Spleen (tissue), 7 donors: ENCODE measurements at regions not wholly inside any gene's neighbourhood (a gene's known extent, or its start where the extent isn't known, plus 50 kb on each side); places are given as distances from the start of the nearest gene placed in this dataset.

Source experiments
- POLR2AphosphoS5 ChIP-seq, 3 donors: sonication (generic); formaldehyde crosslinking; IDR thresholded peaks; one replicate each; pipeline ENCODE4 v1.5.1; 2017; ENCODE audit warnings: antibody characterized with exemption in 3 of 3
- TF ChIP-seq, protein P1 (sequence below), 11 experiments: fragments of 200-600 bp in 7 of 11; fragments of 450-650 bp in 4 of 11; sonication (generic) in 4 of 11; IDR thresholded peaks in 8 of 11; conservative IDR thresholded peaks in 3 of 11; 1 replicate in 7 of 11; 2 replicates in 4 of 11; pipeline versions ENCODE4 v1.4.0 to v1.8.0; 2016 to 2021; ENCODE audit warnings: antibody characterized with exemption in 11 of 11, inconsistent platforms in 4 of 11, mild to moderate bottlenecking in 1 of 11
- donor health status: DM: no; HTN: no; CAD: no; lungs with moderate emphysema.
- donor health status: DM: no; HTN: no; CAD: no.
- donor health status: DM: no; HTN: no; CAD: no.

DNA sequence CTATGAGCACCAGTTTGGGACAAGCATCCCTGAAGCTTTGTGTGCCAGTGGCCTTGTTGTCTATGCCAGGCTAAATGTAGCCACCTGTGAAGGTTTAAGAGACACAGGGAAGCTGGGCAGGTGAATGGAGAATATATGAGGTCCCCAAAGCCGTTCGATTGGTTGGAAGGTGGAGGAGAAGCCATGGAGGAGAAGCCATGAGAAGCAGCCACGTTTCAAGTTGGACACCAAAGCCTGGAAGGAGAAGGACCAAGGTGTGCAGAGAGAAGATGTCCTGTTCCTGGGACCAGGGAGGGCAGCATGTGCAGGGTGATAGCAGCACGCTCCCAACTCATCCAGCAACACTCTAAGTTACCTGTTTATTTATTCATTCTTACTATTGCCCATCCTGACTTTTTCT is 432.3 kb upstream of the TSHZ3 start:
- TF ChIP-seq, protein P1, sequence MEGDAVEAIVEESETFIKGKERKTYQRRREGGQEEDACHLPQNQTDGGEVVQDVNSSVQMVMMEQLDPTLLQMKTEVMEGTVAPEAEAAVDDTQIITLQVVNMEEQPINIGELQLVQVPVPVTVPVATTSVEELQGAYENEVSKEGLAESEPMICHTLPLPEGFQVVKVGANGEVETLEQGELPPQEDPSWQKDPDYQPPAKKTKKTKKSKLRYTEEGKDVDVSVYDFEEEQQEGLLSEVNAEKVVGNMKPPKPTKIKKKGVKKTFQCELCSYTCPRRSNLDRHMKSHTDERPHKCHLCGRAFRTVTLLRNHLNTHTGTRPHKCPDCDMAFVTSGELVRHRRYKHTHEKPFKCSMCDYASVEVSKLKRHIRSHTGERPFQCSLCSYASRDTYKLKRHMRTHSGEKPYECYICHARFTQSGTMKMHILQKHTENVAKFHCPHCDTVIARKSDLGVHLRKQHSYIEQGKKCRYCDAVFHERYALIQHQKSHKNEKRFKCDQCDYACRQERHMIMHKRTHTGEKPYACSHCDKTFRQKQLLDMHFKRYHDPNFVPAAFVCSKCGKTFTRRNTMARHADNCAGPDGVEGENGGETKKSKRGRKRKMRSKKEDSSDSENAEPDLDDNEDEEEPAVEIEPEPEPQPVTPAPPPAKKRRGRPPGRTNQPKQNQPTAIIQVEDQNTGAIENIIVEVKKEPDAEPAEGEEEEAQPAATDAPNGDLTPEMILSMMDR (IDR thresholded peaks at IDR 0.05 in 8 of 11, conservative IDR thresholded peaks at IDR 0.05 in 3 of 11): no peak
- no peak for TF ChIP-seq POLR2AphosphoS5 (IDR thresholded peaks at IDR 0.05)
